CD4-positive, alpha-beta T cell treated with Interleukin-17A for 1 hour (primary cell): ENCODE measurements at regions not wholly inside any gene's neighbourhood (a gene's known extent, or its start where the extent isn't known, plus 50 kb on each side); places are given as distances from the start of the nearest gene placed in this dataset.

ENCODE experiments used
- DNase-seq: peaks from one replicate; pipeline ENCODE4 v3.0.0-alpha.2; 2020

DNA sequence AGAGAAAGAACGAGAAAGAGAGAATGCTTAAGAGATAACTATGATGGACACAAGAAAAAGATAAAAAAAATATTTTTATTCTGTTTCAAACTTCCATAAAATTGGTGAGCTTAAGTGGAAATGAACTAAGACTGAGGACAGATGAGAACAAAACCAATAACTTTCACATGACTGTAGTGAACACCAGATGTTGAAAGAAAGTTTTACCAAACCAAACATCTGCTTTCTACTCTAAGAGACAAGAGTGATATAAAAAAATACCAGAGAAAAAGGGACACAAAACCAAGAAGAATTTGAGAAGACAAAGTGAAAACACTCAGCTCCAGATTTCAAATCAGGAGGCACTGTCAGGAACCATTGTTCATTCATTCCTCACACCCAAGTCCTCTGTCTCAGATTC lies 147.9 kb downstream of the IMPG2 start:
- DNase-seq, result no peak

DNA sequence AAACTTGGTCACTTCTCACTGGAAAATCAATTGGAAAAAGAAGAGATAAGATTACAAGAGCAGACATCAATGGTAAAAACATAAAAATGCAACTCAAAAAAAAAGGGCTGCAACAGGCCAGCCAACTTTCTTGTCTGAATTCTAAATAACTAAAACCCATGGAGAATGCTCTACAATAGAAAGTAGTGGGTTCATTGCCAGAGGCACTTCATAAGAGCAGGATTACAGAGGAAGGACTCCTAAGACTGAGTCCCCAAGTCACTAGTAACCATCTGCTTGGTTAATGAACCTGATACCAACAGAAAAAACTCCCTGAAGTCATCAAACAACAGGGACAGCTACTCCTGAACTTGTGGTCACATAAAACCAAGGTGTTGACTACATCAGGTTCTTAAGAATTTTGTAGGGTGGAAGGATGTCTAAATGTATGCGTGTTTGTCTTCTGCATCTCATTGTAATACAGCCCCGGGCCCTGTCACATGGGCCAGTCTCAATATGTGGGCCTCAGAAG lies 148.6 kb downstream of the IMPG2 start:
- no peak for DNase-seq

DNA sequence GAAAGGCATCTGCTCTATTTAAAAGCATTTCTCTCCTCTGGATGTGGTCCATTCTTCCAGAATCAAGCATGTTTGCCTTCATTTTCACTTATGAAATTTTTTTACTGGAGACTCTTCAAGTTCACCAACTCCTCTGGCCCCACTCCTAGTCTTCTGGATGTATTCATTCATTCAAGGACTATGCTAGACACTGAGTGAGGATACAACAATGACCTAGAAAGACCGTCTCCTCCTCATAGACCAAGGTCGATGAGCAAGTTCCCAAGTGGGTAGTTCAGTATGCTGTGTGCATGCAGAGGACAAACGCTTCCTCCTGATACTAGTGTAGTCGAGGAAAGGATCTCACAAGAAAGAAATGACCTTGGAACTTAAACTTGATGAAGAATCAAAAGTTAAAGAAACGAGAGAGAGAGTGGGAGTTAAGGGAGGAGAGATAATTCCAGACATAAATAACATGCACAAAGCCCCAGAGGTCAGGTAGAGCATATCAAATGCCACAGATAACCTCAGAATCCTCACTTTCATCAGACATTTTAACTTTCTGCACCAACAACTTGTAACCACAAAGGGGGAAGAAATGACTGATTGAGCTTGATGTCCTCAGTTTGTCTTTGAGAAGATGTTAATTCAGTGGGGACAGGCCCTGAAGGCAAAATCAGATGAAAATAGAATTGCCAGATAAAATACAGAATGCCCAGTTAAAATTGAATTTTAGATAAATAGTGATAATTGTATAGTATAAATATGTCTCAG lies 149.4 kb downstream of the IMPG2 start:
- DNase-seq, result no peak

DNA sequence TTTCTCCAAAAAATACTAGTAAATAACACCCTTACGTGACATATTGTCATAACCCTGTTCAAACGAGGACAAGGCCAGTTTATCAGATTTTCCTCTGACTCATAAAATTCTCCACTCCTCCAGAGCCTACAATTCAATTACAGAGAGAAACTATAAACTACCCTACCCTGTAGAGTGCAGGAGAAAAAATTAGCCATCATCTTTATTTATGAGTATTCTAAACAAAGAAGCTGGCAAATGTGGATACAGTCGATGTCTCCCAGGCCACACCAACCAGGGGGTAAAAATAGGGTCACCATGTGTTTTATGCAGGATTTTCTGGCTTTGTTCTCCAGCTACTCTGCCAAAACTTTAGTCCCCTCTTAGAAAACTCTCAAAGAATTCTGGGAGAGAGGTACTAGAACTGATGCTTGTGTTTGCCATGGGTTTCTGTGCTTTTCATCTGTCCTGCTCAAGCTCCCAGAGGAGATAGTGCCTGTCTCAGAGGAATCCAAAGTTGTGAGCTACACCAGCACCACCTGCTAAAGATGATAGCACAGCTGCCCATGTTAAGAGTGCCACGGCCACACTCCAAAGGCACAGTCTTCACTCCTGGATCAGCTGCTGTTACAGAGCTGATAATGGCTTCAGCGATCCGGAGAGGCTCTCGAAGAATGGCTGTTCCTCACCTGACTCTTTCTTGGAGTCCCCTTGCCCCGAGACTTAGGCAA lies 150.2 kb downstream of the IMPG2 start:
- DNase-seq, result no peak

DNA sequence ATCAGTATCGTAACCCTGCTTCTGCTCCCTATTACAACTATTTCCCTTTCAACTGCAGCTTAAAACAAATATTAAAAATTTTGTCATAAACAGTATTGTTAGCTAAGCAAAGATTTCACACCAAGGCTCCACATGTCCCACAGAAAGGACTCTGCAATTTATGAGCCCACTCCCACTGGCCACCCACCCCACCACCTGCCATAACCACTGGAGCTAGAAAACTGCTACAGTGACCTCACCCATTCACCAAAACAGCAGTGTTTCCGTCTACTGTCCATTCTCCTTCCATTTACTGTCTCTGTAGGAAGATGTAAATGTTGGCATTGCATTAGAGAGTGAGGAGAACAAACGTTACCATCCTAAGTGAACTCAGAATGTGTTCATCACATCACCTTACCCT lies 150.9 kb downstream of the IMPG2 start:
- no peak for DNase-seq

DNA sequence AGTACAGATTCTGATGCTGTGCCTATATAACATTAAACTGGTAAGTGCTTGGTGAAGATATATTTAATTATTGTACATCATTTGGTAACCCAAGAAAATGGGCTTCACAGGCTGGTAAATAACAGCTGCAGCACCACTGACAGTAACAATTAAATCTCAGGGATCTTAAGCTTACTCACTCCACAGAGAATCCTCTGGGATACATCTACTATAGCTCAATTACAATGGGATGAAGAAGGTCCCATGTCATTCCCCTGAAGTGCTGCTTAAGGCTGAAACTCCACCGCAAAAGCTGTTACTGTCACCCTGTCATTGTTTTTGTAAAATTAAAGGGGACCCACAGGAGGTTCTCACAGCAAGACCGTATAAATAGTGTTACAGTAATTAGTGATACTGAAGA lies 153.0 kb downstream of the IMPG2 start:
- no peak for DNase-seq

DNA sequence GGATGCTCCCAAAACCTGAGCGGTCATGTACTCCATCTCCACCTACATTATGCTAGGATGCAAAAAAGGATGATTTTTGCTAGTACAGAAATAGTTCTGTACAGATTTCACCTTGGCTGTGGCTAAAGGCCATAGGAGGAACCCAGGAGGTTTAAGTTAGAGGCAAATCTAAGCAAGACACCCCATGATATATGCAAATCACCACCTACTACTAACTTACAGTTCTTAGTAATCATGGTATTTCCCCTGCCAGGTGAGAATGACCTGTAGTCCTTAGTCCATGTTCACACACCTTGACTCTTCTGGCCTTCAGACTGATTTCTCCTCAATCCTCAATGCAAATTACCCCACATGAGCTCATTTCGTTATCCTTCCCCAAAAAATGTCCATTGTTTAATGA lies 154.2 kb downstream of the IMPG2 start:
- no peak for DNase-seq

DNA sequence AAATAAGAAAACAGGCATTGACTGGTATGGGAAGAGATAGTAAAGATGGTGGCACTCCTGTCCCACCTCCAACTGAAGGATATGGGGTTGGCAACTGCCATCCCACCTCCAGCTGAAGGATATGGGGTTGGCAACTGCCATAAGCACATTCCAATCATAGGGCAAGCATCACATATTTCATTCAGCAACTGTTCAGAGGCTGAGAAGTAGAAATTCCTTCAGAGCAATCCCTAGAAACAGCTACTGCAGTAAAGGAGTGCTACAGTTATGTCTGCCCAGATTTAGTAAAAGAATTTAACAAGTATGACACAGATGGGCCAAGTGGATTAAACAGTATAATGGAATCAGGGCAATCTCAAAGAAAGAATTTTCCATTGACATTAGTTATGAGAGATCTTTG lies 156.8 kb downstream of the IMPG2 start:
- DNase-seq, result no peak

DNA sequence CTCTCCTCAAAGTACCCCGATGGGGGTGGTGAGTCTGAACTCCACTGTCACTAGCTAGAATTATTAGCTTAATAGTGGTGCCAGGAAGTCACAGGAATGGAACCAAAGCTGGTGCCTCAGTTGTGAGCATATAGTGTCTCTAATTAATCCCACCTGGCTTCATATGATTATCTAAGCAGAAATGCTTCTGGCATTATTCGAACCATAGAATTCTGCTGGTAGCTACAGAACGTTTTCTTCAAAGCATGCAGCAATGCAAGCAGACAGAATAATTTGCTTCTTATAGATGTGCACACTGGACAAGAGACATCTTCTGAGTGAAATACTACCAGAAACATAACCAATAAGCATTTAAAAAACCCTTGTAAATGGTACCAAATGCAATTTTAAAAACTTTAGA lies 160.9 kb downstream of the IMPG2 start:
- no peak for DNase-seq

DNA sequence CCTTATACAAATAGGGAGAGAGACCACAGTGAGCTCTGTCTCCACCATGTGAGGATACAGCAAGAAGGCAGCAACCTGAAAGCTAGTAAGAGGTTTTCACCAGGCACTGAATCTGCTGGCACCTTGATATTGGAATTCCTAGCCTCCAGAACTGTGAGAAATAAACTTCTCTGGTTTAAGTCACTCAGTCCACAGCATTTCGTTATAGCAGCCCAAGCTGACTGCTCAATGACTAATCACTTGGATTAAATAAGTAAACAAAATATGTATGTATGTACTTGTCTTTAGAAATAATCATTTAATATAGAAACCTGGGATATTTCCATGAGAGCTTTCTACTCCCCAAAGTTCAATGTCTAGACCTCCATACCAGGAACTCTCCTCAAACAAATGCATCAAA lies 162.0 kb downstream of the IMPG2 start:
- DNase-seq, result no peak

DNA sequence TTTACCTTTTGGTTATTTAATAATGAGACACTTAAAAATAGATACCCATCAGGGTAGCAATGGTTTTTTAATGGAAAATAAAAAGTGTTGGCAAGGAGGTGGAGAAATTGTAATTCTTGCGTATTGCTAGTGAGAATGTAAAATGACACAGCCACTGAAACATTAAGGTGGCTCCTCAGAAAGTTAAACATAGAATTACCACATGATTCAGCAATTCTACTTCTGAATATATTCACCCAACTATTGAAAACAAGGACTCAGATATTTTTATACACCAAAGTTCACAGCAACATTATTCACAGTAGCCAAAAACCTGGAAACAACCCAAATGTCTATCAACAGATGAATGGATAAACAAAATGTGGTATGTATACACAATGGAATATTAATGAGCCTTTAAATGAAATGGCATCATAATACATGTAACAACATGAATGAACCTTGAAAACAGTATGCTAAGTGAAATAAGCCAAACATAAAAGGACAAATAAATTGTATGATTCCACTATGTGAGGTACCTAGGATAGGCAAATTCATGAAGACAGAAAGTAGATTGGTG lies 163.5 kb downstream of the IMPG2 start:
- DNase-seq, result no peak

DNA sequence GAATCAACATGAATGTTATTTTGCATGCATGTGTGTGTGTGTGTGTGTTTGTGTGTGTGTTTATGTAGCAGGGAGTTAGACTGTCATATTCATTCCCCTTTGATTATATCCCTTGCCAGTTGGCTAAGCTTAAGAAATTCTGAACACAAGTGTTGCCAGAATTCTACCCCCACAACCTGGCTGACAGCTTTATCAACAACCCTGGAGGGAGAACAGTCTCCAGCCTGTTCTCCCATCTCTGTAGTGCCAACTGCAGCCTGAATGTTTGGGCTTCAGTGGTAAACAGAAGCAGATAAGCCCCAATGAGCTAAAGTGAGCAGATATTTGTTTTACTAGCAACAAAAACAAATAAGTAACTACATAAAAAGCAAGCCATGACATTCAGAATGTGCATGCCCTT lies 162.6 kb upstream of the ABI3BP start:
- no peak for DNase-seq

DNA sequence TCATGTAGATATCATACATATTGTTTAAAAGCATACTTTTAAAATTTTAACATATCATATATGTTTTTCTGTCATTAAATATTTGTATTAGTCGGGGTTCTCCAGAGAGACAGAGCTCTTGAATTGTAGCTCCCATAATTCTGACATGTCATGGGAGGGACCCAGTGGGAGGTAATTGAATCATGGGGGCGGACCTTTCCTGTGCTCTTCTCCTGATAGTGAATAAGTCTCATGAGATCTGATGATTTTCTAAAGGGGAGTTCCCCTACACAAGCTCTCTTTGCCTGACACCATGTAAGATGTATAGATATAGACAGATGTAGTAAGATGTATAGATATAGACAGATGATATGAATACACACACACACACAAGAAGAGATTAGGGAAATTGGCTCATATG lies 161.2 kb upstream of the ABI3BP start:
- DNase-seq, result no peak

DNA sequence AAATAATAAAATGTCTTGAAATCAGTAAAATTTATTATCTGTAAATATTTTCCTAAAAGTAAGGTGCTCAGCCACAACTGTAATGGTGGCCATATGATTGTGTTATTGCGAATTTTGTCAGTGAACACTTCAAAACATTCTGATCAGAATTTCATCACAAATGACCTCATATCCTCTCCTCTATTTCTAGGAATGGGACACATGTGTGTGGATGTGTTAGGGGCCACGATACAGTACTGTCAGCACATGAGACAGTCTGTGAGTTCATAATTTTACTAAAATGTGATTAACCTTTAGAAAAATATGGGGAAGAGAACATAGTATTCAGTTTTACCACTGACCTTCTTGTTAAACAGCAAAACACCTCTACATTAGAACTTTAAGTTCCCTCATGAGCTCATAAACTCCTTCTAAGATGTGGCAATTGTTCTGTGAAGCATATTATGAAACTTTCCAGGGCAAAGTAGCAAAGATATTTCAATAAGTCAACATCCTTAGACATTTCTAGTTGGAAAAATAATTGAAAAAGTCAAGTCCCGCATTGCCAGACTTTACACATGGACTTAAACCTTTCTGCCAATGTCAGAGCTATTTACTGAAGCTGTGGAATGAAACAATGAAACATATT lies 158.2 kb upstream of the ABI3BP start:
- DNase-seq, result no peak

DNA sequence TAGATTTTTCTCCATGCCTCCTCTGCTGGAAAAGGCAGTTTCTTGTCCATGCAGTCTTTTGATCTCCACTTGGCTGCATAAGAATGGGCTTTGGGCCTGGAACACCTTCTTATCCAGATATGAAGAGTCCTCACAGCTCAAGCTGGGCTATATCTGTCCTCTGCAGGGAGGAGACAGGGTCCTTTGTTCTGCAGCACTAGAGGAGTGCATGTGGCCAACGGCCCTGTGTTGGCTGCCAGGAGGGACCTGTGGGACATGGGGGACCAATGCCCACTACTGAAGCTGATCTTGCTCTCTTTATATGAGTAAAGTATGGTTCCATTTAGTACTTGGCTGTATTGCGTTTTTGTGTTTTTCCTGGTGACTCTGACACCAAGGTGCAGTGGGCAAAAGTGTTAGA lies 157.3 kb upstream of the ABI3BP start:
- DNase-seq, result no peak

DNA sequence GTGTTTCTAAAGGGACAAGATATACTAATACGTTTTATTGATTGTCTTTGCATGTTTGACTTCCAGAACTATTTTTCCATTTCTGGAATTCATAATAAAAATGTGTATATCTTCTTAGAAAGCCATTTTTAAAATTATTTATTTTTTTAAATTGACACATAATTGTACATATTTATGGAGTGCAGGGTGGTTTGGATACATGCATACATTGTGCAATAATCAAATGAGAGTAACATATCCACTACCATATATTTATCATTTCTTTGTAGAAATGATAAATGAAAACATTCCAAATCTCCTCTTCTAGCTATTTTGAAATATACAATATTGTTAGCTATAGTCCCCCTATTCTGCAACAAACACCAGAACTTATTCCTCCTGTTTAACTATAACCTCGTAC lies 156.5 kb upstream of the ABI3BP start:
- DNase-seq, result no peak

DNA sequence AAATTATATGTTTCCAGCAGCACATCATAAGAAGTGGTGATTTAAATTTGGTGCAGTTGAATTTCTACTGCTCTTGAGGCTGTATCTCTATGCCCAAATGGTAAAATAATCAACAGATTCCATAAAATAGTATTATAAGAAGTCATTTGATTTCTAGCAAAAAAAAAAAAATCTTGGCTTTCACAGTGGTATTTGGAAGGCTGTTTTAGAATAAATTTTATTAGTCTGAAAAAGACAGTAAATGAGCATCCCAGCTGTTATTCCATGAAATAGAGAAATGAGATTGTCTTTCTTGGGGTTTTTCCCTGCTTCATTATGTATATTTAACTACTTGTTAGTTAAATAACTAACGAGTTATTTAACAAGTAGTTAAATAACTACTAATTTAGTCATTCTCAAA lies 156.0 kb upstream of the ABI3BP start:
- DNase-seq, result no peak

DNA sequence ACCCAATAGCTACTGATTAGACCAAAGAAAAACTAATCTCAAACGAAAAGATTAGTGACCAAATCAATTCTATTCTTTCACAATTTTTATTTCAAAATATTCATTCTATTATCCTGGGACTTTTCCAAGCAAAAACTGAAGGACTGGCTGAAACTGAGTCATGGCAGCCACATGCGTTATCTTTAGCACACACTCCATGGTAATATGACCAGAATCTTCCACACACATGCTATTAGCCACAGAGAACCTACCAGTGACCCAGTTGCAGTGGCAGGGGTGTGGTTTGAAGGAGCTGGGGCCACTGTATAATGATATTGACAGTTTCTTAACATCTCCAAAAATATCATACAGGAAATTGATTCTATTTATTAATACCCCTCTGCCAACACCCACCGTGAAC lies 154.8 kb upstream of the ABI3BP start:
- DNase-seq, result no peak

DNA sequence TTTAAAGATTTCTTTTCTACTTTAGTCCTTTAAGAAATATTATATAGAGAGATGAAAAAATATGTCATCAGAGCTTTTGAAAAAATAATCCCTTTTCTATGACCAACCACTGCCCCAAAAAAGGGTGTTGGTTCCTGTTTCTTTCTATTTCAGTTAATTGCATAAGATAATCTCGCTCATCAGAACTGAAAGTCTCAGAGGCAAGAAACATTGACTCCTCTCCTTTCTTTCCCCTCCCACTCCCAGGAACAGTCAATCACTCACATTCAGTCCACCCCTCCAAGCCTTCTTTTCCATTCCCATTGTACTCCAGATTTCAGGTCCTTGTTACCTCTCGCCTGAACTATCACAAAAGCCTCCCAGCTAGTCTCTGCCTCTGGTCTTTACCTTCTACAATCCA lies 153.7 kb upstream of the ABI3BP start:
- DNase-seq, result no peak

DNA sequence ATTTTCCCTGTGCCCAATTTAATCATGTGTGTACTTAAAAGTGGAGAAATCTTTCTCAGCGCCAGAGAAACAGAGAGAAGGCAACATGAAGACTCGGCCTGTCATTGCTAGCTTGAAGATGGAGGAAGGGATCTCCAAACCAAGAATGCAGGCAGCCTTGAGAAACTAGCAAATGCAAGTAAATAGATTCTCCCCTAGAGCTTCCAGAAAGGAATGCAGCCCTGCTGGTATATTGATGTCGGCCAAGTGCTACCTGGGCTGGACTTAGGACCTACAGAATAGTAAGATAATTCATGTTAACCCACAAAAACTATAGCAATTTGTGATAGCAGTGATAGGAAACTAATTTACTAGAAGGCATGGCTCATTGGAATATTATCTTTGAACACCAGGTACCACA lies 150.9 kb upstream of the ABI3BP start:
- DNase-seq, result no peak

DNA sequence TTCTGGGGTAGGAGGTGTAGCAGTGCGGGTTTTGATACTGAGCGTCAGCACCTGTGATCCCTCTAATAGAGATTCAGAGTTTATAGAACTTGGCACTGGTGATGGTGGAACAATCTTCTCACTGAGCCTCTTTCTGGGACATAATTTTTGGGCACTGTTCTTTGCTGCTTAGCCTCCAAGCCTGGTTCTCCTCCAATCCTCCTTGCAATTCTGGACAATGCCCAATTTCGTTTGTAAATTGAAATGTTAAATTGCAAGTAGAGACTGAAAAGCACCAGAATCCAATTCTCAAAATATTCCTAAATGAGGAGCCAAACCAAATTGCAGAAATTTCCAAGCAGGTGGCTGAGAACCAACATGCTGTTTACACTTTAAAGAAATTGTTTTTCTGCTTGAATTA lies 149.8 kb upstream of the ABI3BP start:
- DNase-seq, result no peak

DNA sequence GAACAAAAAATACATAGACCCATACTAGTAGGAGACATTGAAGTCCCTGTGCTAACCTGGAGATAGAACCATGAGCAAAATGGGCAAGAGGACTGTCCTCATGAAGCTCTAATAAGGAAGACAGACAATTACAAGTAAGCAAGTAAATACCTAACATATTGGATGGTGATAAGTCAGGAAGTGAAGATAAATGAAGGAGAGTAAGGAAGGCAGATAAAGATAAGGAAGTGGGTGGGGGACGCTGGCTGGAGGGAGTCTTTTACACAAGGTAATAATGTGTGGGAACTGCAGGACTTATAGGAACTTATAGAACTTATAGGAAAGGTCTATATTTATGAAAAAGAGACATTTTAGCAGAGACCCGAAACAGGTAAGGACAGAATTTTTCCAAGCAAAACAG lies 148.9 kb upstream of the ABI3BP start:
- no peak for DNase-seq

DNA sequence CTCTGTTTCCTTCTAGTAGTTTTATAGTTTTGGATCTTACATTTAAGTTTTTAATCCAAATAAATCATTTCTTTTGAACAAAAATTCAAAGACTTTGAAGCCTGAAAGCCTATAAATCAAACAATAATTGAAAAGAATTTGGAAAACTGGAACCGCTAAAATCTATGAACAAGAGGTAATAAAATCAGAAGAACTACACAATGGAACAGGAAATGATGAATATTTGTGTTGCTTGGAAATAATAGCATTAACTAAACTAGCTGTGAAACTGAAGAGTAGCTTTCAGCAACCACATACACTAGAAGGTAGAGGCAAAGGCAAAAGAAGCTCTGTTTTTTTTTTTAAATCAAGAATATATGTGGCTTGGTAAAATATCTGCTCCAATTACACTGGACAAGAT lies 147.9 kb upstream of the ABI3BP start:
- DNase-seq, result no peak

DNA sequence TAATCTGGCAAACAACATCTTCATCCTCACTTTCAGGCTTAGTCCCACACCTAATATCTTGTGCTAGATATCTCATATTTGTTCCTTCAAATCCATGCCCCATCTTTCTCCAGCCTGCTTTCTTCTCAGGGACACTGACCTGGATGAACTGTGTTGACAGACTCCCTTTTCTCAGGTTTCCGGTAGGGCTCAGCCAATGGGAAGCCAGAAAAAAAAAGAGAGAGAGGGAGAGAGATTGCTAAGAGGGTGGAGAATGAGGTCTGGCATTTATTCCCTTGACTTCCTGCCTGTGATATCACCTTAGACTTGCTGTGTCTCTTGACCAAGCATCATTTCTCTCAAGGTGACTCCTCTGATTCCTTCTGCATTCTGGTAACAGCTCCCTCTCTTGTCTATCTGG lies 145.6 kb upstream of the ABI3BP start:
- DNase-seq, result no peak
